B cell (primary cell): ENCODE measurements at regions not wholly inside any gene's neighbourhood (a gene's known extent, or its start where the extent isn't known, plus 50 kb on each side); places are given as distances from the start of the nearest gene placed in this dataset.

Source experiments
- CTCF ChIP-seq: fragments of 200-600 bp; IDR thresholded peaks from one replicate; pipeline ENCODE4 v1.8.0; 2022; ENCODE audit warnings: antibody characterized with exemption, mild to moderate bottlenecking
- EZH2 ChIP-seq: IDR thresholded peaks from 2 replicates; pipeline ENCODE4 v1.6.1; 2012; ENCODE audit warnings: borderline replicate concordance, low read depth, mild to moderate bottlenecking, moderate library complexity, low read length; ENCODE audit not compliant: insufficient read depth, poor library complexity, severe bottlenecking

GRCh38 chr22:46062232-46062615, 85.3 kb upstream of the WNT7B start:
- TF ChIP-seq CTCF, result no peak
- no peak for TF ChIP-seq EZH2
